ENCODE measurements at regions not wholly inside any gene's neighbourhood (a gene's known extent, or its start where the extent isn't known, plus 50 kb on each side); places are given as distances from the start of the nearest gene placed in this dataset.

DNA sequence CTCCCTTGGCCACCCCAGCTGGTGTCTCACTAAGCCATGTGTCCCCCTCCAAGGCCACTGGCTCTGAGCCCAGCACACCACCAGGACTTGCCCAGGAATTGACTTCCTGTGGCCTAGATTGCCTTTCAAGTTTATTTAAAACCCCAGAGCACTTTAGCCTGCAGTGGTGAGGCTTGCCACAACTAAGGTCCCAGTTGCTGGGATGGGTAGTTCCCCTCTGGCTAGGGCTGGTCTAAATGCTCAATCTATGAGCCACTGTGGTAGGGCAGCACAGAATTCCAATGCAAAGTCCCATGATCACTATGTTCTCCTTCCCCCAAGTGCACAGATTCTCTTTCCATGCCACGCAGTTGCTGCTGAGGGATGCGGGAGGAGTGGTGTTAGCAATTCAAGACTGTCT lies 61.1 kb upstream of the HCCS start:
- Mint-ChIP-seq H3K27me3 (no peaks in the 10 kb centered on the region), H3K4me3 (no peak overlapping the region), H3K27ac (no peak overlapping the region), H3K36me3 (ENCODE audit: low read depth) (no peaks in the 10 kb centered on the region), H3K4me1 (no peaks in the 10 kb centered on the region), H3K9me3 (peaks cover 7% of the 10 kb centered on the region)
- ChIA-PET POLR2A (no interaction called here), CTCF (no interaction called here)
- DNase-seq (no peak), ATAC-seq (ENCODE audit: low read depth) (no peak)
- intact Hi-C loops (cut with micrococcal nuclease) = no loop called here
- TF ChIP-seq, protein P1, sequence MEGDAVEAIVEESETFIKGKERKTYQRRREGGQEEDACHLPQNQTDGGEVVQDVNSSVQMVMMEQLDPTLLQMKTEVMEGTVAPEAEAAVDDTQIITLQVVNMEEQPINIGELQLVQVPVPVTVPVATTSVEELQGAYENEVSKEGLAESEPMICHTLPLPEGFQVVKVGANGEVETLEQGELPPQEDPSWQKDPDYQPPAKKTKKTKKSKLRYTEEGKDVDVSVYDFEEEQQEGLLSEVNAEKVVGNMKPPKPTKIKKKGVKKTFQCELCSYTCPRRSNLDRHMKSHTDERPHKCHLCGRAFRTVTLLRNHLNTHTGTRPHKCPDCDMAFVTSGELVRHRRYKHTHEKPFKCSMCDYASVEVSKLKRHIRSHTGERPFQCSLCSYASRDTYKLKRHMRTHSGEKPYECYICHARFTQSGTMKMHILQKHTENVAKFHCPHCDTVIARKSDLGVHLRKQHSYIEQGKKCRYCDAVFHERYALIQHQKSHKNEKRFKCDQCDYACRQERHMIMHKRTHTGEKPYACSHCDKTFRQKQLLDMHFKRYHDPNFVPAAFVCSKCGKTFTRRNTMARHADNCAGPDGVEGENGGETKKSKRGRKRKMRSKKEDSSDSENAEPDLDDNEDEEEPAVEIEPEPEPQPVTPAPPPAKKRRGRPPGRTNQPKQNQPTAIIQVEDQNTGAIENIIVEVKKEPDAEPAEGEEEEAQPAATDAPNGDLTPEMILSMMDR (IDR thresholded peaks at IDR 0.05) = no peak

DNA sequence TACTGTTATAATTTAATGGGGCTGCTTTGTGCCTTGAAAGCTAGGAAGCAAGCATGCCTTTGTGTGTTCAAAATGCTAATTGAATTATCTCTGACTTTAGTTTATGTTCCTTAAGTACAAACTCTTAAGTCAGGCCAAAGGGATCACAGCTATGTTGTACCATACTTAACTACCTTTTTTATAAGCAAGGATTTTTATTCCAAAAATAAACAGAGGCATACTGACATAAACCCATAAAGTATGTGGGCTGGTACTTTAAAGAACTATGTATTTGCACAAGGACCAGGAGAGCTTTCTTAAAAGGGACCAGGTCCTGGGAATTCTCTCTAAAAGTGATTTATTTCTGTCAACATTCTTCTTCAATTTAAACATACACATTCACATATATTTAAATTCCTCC lies 57.8 kb upstream of the HCCS start:
- no peak overlapping the region for H3K4me3 Mint-ChIP-seq
- no peaks in the 10 kb centered on the region for H3K27me3 Mint-ChIP-seq
- H3K36me3 Mint-ChIP-seq (ENCODE audit: low read depth) = no peaks in the 10 kb centered on the region
- TF ChIP-seq, protein P1 (IDR thresholded peaks at IDR 0.05) = no peak
- no peak overlapping the region for H3K27ac Mint-ChIP-seq
- CTCF ChIA-PET = no interaction called here
- no peaks in the 10 kb centered on the region for H3K4me1 Mint-ChIP-seq
- H3K9me3 Mint-ChIP-seq = no peaks in the 10 kb centered on the region
- POLR2A ChIA-PET = no interaction called here
- ATAC-seq (ENCODE audit: low read depth) (no peak), DNase-seq (no peak)
- intact Hi-C loops (cut with micrococcal nuclease) = no loop called here

DNA sequence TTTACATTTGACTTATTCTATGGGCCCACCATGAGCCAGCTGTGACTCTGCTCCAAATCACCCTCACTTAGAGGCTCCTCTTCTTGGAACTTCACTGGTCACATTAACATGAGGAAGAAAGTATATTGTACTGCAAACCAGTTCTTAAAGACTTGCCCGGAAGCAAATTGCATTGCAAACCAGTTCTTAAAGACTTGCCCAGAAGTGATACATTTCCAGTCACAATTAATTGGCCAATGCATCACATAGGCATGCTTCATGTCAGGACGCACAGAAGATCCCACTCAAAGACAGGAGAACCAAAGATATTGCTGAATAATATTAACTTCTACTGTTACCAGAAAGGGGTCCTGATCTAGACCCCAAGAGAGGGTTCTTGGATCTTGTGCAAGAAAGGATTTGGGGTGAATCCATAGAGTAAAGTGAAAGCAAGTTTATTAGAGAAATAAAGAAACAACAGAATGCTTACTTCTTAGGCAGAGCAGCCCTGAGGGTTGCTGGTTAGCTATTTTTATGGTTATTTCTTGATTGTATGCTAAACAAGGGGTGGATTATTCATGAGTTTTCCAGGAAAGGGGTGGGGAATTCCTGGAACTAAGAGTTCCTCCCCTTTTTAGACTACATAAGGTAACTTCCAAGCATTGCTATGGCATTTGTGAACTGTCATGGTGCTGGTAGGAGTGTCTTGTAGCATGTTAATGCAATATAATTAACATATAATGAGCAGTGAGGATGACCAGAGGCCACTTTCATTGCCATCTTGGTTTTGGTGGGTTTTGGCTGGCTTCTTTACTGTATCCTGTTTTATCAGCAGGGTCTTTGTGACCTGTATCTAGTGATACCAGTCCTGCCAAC lies 54.6 kb upstream of the HCCS start:
- Mint-ChIP-seq H3K27ac (no peak overlapping the region), H3K36me3 (ENCODE audit: low read depth) (no peaks in the 10 kb centered on the region), H3K27me3 (no peaks in the 10 kb centered on the region), H3K4me3 (no peak overlapping the region), H3K4me1 (no peaks in the 10 kb centered on the region), H3K9me3 (no peaks in the 10 kb centered on the region)
- no peak for DNase-seq
- no peak for ATAC-seq (ENCODE audit: low read depth)
- POLR2A ChIA-PET = no interaction called here
- CTCF ChIA-PET = no interaction called here
- intact Hi-C loops (cut with micrococcal nuclease) = no loop called here
- TF ChIP-seq, protein P1 (IDR thresholded peaks at IDR 0.05) = no peak

DNA sequence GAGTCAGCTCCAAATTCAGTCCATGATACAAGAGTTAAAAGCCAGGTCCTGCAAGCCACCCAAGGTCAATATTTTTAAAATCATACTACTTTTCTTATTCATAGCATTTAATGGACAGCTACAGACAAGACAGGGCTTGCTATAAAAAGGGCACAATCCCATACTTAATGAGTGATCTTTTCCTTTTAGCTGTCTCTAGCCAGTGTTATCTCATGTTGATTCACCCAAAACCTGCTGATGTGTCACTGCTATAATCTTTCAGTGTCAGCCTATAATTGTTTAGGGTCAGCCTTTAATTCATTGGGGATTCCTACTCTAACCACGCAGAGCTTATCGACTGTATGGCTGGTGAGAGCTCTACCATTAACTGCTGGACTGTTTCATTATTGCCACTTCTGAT lies 51.2 kb upstream of the HCCS start:
- no peaks in the 10 kb centered on the region for H3K36me3 Mint-ChIP-seq (ENCODE audit: low read depth)
- no peaks in the 10 kb centered on the region for H3K9me3 Mint-ChIP-seq
- H3K4me1 Mint-ChIP-seq = no peaks in the 10 kb centered on the region
- H3K27ac Mint-ChIP-seq = no peak overlapping the region
- ChIA-PET POLR2A (no interaction called here), CTCF (no interaction called here)
- no peak for ATAC-seq (ENCODE audit: low read depth)
- no peak for DNase-seq
- intact Hi-C loops (cut with micrococcal nuclease) = no loop called here
- no peak overlapping the region for H3K4me3 Mint-ChIP-seq
- TF ChIP-seq, protein P1 (IDR thresholded peaks at IDR 0.05) = no peak
- no peaks in the 10 kb centered on the region for H3K27me3 Mint-ChIP-seq
